GM18870 (cell line): ENCODE measurements at regions not wholly inside any gene's neighbourhood (a gene's known extent, or its start where the extent isn't known, plus 50 kb on each side); places are given as distances from the start of the nearest gene placed in this dataset.
"Not testable (repeated sequence)": the region's sequence is repeated elsewhere in the genome, so short reads cannot be mapped to it uniquely, and the experiment has no call there.

Experiments
- ATAC-seq: cut with Tn5 transposase; IDR thresholded peaks from one replicate; pipeline ENCODE4 v1.9.1; 2021; ENCODE audit warnings: moderate library complexity; ENCODE audit not compliant: unreplicated experiment

DNA sequence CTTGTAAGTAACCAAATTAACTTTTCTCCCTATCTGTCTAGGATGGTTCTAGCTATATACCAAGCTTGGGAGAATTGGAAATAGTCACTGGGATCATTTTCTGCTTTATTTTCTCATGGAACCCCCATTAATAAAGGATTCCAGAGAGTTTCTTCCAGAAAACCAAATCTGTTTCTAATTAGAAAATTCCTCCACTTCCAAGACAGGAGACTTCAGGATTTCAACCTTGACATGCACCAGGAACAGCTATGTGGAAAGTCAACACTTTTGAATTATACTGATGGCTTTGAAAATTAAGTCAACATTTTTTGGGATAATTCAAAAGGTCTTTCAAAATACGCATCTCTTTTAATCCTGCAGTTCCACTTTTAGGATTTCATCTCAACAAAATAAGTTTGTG is 138.3 kb downstream of the MEX3B start:
- ATAC-seq: no peak

DNA sequence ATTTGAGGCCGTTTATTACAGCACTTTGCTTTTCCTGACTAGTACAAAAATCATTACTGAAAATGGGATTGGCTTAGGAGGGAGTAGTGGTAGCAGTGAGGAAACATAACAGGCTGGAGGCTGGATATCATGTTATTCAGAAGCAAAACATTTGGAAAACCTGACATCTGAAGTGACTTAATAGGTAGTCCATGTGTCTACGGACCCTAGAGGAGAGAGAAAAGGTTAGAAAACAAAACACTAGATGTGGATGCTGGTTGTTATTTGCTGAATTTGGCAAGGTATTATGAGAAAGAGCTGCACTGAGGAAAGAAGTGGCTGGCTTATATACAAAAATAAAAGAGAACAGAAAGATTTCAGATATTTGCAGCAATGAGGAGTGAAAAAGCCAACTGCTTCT is 139.9 kb downstream of the MEX3B start:
- no peak for ATAC-seq

DNA sequence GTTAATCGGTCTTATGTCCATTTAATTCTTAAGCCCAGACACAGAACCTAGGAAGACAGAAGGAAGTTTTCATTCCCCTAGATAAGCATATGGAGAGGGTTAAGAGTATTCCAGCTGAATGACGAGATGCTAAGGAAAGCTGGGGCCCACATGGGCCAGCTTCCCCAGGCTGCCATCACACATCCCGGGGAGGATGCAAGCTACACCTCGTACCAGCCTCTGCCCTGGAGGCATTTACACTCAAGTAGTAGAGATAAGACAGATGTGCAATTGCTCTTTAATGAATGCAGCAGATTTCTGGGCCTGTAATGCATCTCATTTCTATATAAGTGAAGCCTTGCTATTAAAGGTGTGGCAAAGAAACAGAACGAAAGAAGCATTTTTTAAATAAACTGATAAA is 144.5 kb downstream of the MEX3B start:
- no peak for ATAC-seq

DNA sequence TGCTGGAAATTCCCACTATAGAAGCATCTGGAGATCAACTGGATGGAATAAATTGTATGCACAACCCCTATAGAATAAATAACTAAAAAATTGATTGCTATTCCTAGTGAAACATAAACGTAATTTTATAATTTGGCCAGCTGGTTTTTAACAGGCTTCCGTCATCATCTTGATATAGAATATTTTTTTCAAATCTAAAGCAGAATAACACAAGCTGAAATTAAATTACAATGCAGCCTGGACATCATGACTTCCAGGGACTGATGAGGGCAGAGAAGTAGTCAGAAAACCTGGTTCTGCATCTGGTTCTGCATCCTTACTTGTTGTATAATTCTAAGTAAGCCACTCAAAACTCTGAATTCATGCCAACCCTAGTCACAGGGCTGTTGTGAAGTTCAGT is 146.1 kb downstream of the MEX3B start:
- ATAC-seq: no peak

DNA sequence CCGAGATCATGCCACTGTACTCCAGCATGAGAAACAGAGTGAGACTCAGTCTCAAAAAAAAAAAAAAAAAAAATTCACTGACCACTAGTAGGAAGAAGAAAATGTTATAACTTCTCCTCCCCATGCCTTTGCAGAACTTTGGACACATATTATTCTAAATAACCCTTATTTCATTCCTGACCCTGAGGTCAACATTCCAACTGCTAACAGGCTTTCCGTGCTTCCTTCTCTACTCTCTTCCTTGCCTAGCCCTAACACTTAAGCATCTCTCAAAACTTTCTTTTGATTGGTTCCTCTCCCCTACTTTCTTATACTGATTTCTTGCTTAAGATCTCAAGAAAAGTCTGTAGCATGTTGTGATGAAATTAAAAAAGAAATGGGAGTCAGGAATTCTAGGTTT is 146.8 kb downstream of the MEX3B start:
- ATAC-seq: no peak

DNA sequence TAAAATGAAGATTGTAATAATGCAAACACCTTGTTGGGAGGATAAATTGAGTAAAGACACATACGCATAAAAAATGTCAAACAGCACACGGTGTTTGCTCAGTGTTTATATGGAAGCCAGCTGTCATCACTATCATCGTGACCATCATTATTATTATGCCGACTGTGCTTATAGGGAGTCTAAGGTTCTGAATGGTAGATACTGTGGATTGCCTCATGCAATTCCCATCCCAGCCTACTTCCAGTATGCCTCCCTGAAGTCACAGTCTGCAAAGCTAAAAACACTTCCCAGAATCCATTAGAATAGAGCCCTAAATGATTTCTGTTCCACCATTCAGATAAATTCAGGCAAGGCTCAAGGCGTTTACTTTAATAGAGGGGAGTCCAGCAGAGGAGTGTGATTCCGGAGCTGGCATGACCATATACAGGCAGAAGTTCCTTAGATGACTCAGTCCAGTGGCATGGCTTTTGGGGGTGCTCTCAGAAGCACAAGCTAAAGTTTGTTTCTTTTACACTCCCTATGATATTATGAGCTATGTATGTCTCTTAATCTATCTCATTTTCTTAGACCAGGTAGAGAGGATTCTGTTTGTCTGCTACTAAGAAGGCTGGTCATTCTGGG is 148.7 kb downstream of the MEX3B start:
- no peak for ATAC-seq

DNA sequence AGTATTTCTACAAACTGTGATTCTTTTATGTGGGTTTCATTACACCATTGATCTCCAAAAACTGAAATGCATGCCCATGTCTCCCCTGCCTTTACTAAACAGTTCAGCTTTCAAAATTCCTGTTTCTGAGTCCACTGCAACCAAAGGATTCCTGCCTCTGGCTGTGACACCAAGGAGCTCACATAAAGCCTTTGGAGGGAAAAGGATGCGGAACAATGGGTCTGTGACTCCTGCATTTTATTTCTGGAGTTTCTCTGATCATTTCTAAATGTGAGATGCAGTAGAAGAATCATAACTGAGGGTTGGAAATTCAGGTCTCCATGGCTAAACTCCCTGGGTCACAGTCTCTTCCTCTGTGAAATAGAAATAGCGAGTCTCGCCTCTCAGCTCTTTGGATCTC is 149.5 kb downstream of the MEX3B start:
- ATAC-seq: no peak

DNA sequence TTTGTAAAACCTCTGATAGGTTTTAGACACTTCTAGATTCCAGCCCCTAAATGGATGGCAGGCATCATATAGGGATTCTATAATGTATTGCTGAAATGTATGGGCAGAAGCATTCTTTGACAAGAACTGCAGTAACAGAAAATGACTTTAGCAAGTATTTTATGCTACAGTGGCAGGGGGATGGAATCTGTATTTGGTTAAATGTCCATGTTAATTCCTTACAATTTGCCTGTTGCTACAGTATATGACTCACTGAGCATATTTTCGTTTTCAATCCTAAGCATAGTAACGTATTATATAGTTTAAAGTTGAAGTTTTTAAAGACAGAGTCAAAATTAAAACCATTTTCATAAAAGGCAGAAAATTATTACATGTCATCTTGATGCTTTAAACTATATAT is 150.1 kb downstream of the MEX3B start:
- ATAC-seq: no peak

DNA sequence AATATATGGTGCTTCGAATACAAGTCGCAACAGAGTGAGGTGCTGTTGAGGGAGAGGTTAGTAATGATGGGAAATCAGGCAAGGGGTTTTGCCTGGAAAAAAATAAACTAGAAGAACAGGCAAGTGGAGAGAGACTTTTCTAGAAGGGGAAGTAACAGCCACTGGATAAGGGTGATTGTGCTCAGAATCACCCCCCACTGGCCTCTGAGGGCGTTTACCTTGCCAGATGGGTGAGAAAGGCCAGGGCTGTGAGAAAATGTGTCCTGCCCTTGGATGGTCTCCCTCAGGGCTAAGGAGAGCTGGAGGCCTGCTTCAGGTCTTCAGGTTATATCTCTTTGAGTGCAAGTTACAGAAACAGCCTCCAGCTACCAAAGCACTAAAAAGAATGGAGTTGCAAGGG is 151.8 kb downstream of the MEX3B start:
- ATAC-seq: no peak

DNA sequence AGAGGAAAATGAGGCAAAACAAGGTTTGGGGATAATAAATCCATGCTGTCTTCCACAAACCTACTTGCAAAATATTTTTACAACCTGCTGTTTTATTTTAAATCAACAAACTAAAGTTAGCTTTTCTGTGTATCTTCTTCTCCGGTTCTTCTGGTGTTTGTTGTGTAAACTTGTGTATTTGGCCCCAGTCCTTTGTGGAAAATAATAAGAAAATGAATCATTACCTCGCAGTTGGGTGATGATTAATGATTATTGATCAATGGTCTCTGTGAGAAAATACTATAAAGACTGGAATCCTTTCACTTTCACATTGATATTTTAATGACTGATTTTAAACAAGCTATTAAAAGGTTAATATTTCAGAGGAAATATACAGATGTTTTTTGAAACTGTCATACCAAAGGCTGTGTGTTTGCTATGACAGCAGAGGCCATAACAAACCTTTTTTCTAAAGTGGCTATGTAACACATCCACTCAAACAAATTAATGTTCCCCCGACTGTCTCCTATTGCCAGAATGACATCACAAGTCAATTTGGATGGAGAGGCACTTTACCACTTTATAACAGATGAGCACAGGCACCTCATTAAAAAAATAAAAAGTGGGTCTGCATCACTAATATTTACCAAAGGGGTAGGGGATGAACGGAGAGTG is 152.5 kb downstream of the MEX3B start:
- no peak for ATAC-seq

DNA sequence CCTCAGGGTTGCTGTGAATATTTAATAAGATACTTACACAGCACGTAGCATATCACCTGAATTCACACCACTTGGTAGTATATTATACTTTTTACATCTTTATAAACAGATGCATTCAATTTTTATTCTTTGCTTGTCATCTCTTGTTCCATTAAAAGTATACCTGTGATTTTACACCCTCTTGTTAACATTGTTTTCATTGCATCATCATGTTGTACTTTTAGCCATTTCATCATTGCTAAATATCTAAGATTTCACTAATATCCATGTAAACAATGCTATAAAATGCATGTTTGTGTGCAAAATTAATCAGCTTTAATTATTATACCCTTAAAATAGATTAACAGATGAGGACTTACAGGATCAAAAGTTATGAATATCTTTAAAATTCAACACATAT is 155.3 kb downstream of the MEX3B start:
- no peak for ATAC-seq

DNA sequence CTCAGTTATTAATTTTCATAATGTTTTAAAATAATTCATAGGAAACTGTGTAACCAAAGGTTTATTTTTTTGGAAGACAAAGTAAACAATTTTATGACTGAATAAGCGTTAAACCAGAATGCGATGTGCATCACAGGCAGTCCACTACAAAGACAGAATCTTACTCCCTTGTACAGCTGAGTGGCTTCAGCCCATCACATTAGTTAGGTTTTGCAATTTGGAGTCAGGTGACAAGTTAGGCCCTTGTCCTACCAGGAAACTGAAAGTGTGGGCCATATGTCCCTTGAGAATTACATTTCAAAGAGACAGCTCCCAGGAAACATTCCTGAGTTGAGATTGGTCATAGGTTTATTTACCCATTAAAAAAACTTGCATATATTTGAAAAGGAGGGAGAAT is 156.3 kb downstream of the MEX3B start:
- no peak for ATAC-seq

DNA sequence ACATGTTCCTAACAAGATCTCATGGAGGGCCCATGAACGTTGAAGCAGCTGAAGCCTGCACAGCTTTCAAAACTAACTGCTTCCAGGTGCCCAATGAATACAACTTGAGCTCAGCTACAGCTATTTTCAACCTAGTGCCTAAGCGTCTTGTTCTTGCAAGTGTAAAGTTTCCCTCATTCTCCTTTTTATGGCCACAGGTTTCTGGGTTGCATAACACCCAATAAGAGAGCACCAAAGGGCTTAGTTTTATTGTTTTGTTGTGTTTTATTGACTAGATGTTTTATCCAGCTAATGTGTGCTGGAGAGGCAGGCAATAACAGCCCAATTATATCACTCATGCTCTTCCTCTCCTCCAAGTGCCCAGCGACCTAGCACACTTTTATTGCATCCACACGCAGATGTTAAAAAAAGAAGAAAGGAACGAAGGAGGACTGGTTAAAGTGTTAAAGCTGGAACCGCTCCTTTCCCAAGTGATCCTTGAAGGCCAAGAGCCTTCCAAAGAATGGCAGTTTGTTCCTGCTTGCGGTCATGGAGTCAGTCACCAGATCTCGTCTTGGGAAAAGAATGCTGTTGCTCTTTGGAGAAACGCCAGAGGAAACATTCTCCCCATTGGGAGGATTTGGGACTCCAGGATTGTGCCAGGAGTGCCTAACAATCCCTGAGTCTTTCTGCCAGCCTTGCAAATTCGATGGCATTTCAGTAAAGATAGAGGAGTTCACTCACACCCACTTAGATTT is 156.9 kb downstream of the MEX3B start:
- no peak for ATAC-seq

DNA sequence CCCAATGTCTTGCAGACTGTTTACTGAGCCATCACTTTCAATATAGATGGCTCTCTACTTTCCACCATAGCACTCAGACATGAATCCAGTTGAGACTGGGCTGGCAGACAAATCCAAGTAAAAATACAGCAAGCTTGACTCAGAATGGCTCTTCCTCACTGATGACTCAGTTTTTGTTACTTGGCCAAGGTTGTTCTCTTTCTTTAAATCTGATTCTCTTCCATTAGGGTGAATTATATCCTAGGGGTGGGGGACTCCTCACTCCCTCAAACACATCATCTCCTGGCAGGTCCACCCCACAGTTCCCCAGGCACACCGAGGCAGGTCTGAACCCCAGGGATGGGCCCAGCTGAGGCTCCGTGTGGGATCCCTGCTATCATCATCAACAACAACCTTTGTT is 157.9 kb downstream of the MEX3B start:
- no peak for ATAC-seq

DNA sequence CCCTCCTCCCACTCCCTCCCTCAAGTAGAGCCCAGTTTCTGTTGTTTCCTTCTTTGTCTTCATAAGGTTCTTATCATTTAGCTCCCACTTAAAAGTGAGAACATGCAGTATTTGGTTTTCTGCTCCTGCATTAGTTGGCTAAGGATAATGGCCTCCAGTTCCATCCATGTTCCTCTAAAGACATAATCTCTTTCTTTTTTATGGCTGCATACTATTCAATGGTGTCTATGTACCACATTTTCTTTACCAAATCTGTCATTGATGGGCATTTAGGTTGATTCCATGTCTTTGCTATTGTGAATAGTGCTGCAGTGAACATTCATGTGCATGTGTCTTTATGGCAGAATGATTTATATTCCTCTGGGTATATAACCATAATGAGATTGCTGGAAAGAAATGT is 158.6 kb downstream of the MEX3B start:
- not testable (repeated sequence) for ATAC-seq

DNA sequence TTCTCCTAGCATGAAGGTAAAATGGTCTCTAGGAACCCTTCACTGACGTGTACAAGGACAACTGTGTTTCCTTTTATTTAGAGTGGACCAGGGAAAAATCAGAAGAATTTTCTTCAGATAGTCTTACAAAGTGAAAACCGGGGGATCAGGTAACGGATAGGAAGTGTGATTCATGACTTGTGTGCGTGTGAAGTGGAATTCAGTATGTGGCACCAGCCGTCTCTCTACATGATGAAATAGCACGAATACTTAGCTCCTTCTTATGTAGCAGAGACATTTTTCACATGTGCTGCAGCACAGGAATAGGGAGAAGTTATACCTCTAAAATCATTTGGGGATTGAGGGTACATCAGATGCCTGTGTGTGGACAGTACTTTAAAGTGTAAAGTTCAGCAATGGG is 159.2 kb downstream of the MEX3B start:
- no peak for ATAC-seq

DNA sequence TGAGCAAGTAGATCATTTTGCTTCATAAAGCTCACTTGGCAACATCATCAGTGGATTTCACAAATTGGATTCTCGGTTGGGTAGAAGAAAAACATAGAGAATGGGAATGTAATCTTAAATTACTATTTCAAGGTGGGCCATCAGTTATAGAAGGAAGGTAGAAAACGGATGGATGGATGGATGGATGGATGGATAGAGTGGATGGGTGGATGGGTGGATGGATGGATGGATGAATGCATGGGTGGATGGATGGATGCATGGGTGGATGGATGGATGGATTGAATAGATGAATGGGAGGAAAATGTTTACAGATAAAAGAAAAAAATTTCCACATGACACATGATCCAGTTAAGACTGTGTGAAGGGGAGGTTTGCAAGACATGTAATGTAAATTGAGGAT is 159.7 kb downstream of the MEX3B start:
- ATAC-seq: no peak

DNA sequence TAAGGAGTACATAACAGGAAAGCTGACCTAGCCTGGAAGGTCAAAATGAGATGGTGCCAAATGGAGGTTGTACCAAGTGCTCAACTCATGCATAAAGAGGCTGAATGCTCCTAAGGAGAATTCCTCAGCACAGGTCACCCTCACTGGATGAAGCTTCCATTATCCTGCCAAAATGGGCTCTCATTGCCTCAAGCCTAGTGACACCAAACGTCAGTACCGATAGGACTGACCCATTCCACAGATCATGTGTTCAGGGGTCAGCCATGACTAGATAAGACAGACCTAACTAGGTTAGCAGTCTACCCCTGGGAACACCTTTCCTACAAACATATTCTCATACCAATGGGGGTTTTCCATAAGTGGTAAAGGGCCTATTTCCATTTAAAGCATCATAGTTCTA is 160.7 kb downstream of the MEX3B start:
- no peak for ATAC-seq

DNA sequence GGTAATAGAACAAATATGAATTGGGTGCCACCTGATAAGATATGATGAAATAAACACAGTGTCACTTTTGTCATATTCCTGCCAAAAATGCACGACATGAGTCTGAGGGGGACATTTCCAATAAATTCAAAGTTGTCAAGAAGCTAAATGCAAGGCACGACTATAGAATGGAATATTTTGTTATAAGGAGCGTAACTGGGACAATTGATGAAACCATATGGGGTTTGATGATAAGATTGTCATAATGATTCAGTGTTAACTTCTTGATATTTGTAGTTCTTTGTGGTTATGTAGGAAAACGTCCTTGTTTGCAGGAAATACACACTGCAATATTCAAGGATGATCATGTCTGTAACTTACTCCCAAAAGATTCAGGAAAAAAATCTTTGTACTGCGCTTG is 163.3 kb downstream of the MEX3B start:
- ATAC-seq: no peak

DNA sequence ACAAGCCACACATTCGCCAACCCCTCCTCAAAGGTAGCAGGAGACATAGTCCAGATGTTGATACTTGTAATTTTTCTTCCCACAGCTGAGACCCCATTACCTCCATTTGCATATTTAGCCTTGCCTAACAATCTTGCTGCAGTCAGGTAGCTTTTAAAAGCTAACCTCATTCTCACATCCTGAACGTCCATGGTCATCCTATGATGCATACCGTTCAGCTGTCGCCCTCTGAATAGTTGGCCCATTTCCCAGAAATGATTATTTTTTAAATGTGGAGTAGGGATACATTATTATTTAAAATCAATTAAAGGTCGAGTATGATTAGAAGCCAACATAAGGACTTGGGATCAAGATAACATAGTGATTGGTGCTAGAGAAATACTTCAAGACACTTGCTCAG is 165.0 kb downstream of the MEX3B start:
- no peak for ATAC-seq

DNA sequence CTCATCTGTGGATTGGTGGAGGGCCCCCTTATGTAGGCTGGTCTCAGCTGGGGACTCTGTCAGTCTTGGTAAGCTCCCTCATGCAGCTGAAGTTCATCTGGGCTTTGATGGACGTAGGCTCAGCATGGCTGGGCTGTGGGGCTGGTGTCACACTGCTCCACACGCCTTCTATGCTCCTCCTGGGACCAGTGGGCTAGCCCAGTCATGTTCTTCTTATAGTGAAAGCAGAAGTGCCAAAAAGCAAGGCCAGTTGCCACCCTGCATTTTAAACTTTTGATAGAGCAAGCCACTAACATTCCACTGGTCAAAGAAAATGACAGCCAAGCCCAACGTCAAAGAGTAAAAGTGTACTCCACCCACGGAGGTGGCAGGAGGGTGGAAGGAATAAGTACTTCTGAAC is 165.5 kb downstream of the MEX3B start:
- no peak for ATAC-seq

DNA sequence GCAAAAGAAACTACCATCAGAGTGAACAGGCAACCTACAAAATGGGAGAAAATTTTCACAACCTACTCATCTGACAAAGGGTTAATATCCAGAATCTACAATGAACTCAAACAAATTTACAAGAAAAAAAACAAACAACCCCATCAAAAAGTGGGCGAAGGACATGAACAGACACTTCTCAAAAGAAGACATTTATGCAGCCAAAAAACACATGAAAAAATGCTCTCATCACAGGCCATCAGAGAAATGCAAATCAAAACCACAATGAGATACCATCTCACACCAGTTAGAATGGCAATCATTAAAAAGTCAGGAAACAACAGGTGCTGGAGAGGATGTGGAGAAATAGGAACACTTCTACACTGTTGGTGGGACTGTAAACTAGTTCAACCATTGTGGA is 170.1 kb downstream of the MEX3B start:
- not testable (repeated sequence) for ATAC-seq

DNA sequence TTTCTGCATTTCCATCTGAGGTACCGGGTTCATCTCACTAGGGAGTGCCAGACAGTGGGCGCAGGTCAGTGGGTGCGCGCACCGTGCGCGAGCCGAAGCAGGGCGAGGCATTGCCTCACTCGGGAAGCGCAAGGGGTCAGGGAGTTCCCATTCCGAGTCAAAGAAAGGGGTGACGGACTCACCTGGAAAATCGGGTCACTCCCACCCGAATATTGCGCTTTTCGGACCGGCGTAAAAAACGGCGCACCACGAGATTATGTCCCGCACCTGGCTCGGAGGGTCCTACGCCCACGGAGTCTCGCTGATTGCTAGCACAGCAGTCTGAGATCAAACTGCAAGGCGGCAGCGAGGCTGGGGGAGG is 175.1 kb downstream of the MEX3B start:
- ATAC-seq: not testable (repeated sequence)
